ENCODE measurements at regions not wholly inside any gene's neighbourhood (a gene's known extent, or its start where the extent isn't known, plus 50 kb on each side); places are given as distances from the start of the nearest gene placed in this dataset.

- Histone ChIP-seq H3K27me3 (ENCODE audit: control insufficient read depth, insufficient read depth, low read length) (no peaks in the 10 kb centered on the region), H3K36me3 (ENCODE audit: control insufficient read depth, insufficient read depth, low read length) (no peaks in the 10 kb centered on the region), H3K4me3 (ENCODE audit: low read depth, low read length) (no peak overlapping the region)
- DNase-seq (ENCODE audit: low read depth): no peak
- ChIA-PET POLR2A (no interaction called here), CTCF (interaction anchor here (0.9 to 1.7 kb wide), 7 partner anchors 9 to 146 kb away, joined by 3 to 8 read pairs (median 4); no protein-coding TSS in a partner anchor)
- TF ChIP-seq, protein P1, sequence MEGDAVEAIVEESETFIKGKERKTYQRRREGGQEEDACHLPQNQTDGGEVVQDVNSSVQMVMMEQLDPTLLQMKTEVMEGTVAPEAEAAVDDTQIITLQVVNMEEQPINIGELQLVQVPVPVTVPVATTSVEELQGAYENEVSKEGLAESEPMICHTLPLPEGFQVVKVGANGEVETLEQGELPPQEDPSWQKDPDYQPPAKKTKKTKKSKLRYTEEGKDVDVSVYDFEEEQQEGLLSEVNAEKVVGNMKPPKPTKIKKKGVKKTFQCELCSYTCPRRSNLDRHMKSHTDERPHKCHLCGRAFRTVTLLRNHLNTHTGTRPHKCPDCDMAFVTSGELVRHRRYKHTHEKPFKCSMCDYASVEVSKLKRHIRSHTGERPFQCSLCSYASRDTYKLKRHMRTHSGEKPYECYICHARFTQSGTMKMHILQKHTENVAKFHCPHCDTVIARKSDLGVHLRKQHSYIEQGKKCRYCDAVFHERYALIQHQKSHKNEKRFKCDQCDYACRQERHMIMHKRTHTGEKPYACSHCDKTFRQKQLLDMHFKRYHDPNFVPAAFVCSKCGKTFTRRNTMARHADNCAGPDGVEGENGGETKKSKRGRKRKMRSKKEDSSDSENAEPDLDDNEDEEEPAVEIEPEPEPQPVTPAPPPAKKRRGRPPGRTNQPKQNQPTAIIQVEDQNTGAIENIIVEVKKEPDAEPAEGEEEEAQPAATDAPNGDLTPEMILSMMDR (IDR thresholded peaks at IDR 0.05; ENCODE audit: insufficient read depth, low read depth, low read length): no peak
Observed at GRCh38 chr3:150349314-150350097, 58.6 kb upstream of the TSC22D2 start.

GRCh38 chr3:150348500-150348899 is 59.6 kb upstream of the TSC22D2 start:
- H3K4me3 ChIP-seq (ENCODE audit: low read depth, low read length): no peak overlapping the region
- DNase-seq (ENCODE audit: low read depth): peak; percentile 78
- POLR2A ChIA-PET: interaction anchor here (1.0 kb wide), 1 partner anchor 55 kb away, joined by 3 read pairs; no protein-coding TSS in a partner anchor
- H3K27me3 ChIP-seq (ENCODE audit: control insufficient read depth, insufficient read depth, low read length): no peaks in the 10 kb centered on the region
- no peaks in the 10 kb centered on the region for H3K36me3 ChIP-seq (ENCODE audit: control insufficient read depth, insufficient read depth, low read length)
- TF ChIP-seq, protein P1 (IDR thresholded peaks at IDR 0.05; ENCODE audit: insufficient read depth, low read depth, low read length): no peak
- CTCF ChIA-PET: interaction anchor here (0.9 to 1.7 kb wide), 8 partner anchors 10 to 118 kb away, joined by 3 to 6 read pairs (median 4); no protein-coding TSS in a partner anchor

DNA sequence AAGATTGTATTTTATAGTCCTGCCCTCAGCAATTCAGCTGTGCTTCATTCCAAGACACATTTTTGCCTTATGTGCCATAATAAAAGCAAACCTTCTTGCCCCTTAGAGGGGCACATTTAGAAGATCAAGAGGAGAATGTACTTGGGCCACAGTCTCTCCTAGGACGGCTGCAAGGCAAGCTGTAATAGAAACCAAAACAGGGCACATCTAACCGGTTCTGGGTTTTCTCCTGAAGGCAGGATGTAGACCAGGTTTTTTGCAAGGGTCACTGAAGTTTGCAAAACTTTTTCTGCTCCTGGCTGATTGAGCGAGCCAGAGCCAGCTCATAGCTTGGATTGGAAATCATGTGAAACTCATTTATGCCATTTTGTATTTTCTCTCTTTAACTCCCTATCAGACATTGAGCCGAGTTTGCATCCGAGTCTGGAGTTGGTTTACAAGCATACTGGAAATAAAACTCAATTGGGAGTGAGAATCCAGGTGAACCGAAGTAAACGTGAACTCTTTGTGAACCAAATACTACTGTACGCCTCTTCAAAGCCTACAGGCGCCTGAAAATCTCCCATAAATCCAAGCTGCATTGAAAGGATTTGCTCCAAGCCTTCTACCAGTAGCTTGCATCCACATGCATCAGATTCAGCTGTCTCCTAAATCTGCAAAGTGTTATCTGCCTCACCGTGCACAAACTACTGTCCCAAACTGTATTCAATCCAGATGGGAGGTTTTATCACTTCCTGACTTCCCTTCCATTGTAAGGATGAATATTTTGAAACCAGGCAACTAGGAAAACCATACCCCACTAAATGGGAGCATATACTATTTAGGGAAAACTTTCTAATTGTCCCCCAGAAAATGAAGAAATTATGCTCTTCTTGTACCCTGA is 60.9 kb upstream of the TSC22D2 start:
- no peak overlapping the region for H3K4me3 ChIP-seq (ENCODE audit: low read depth, low read length)
- ChIA-PET CTCF (interaction anchor here (0.7 to 1.4 kb wide), 8 partner anchors 11 to 154 kb away, joined by 3 to 4 read pairs (median 3); no protein-coding TSS in a partner anchor), POLR2A (interaction anchor here (0.6 kb wide), 1 partner anchor 107 kb away, joined by 3 read pairs; no protein-coding TSS in a partner anchor)
- H3K27me3 ChIP-seq (ENCODE audit: control insufficient read depth, insufficient read depth, low read length): no peaks in the 10 kb centered on the region
- no peak for DNase-seq (ENCODE audit: low read depth)
- H3K36me3 ChIP-seq (ENCODE audit: control insufficient read depth, insufficient read depth, low read length): no peaks in the 10 kb centered on the region
- TF ChIP-seq, protein P1 (IDR thresholded peaks at IDR 0.05; ENCODE audit: insufficient read depth, low read depth, low read length): no peak

GRCh38 chr3:150346266-150346665 is 61.8 kb upstream of the TSC22D2 start:
- Histone ChIP-seq H3K36me3 (ENCODE audit: control insufficient read depth, insufficient read depth, low read length) (no peaks in the 10 kb centered on the region), H3K4me3 (ENCODE audit: low read depth, low read length) (no peak overlapping the region), H3K27me3 (ENCODE audit: control insufficient read depth, insufficient read depth, low read length) (no peaks in the 10 kb centered on the region)
- TF ChIP-seq, protein P1 (IDR thresholded peaks at IDR 0.05; ENCODE audit: insufficient read depth, low read depth, low read length): no peak
- DNase-seq (ENCODE audit: low read depth): no peak
- ChIA-PET CTCF (interaction anchor here (0.7 to 1.4 kb wide), 5 partner anchors 10 to 155 kb away, joined by 3 to 4 read pairs (median 3); no protein-coding TSS in a partner anchor), POLR2A (no interaction called here)
